GM04504 (cell line): ENCODE measurements at regions not wholly inside any gene's neighbourhood (a gene's known extent, or its start where the extent isn't known, plus 50 kb on each side); places are given as distances from the start of the nearest gene placed in this dataset.
"Not testable (repeated sequence)": the region's sequence is repeated elsewhere in the genome, so short reads cannot be mapped to it uniquely, and the experiment has no call there.

Experiments
- DNase-seq: peaks from one replicate; pipeline ENCODE4 v3.0.0-alpha.2; 2012; ENCODE audit warnings: low read depth

DNA sequence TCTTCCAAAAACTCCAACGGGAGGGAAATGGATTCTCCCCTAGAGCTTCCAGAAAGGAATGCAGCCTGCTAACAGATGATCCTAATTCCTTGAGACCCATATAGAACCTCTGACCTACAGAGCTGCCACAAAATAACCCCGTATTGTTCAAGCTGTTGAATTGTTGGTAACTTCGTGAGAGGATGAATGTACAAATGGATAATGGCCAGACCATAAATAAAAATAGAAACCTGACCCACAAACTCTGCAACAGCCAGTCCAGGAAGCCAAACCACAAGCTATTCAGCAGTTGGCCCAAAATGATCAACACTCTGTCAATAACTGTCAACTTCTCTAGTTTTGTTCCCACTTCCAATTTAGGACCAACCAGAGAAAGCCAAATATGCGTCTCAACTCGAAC is 414.0 kb upstream of the ZNF717 start:
- no peak for DNase-seq

DNA sequence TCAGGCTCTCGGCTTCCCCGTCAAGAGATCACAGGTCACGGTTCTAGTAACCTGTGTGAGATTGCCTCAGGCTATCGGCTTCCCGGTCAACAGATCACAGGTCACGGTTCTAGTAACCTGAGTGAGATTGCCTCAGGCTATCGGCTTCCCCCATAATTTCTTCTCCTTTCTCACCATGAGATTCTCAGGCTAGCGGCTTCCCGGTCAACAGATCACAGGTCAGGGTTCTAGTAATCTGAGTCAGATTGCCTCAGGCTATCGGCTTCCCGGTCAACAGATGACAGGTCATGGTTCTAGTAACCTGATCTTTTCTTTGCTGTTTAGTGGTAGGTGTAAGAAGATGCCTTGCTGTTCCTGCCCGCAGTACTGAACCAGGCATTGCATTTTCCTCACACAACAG is 418.2 kb upstream of the ZNF717 start:
- no peak for DNase-seq

DNA sequence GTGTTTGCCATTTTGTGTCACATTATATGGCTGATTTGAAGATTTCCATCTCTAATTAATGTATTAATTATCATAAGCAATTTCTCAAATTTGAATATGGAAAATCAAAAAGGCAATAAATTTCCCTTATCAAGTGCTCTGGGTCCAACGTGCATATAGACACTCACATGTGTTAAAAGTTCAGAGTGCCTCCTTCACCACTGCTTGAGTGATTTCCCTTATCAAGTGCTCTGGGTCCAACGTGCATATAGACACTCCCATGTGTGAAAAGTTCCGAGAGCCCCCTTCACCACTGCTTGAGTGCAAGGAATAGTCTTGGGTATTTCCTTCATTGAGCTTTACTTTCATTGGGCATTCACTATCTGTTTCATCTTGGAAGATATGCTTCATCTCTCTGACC is 421.0 kb upstream of the ZNF717 start:
- DNase-seq, result no peak

DNA sequence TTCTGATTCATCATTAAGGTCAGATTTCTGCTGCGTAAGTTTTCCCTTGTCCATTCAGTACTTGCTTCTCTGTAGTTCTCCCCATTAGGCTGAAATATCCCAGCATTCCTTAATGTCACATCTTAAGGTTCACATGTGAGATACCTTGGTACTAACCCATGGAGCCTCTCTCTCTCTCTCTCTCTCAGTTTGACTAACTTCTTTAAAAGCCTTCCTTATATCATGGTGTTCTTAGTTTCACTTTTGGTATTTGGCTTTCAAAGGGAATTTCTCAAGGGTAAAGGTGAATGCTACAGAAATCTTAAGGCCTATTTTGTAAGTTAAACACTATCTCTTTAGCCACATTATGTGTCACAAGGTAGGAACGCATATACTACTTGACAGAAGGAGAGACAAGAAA is 427.3 kb upstream of the ZNF717 start:
- no peak for DNase-seq

DNA sequence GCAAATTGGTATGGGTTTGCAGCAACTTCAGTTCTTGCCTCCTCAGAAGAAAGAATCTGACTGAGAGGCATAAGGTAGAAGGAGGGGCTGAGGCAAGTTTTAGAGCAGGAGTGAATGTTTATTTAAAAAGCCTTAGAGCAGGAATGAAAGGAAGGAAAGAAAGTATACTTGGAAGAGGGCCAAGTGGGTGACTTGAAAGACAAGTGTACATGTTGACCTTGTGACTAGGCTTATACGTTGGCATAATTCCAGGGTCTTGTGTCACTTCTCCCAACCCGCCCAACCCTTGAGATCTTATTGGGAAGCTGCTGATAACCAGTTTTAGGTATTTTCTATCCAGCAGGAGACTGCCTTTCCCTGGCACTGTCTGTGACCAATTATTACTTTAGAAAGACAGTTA is 436.9 kb upstream of the ZNF717 start:
- no peak for DNase-seq

DNA sequence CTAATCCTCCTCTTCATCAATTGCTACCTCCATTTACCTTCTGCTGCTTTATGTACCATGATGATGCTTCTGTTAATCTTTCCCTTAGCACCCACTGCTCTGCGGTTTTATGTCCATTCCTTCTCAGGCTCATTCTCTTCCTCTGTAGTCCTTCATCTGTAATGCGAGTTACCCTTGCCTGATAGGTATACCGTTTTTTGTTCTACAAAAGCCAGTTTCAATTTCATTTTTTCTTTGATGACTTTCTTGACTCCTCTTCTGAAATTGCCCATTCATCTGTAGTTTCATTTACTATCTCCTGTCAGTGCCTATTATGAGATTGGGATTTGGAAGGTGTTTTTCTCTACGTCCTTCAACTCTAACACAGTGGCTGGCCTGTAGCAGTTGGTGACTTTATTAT is 445.9 kb upstream of the ZNF717 start:
- no peak for DNase-seq

DNA sequence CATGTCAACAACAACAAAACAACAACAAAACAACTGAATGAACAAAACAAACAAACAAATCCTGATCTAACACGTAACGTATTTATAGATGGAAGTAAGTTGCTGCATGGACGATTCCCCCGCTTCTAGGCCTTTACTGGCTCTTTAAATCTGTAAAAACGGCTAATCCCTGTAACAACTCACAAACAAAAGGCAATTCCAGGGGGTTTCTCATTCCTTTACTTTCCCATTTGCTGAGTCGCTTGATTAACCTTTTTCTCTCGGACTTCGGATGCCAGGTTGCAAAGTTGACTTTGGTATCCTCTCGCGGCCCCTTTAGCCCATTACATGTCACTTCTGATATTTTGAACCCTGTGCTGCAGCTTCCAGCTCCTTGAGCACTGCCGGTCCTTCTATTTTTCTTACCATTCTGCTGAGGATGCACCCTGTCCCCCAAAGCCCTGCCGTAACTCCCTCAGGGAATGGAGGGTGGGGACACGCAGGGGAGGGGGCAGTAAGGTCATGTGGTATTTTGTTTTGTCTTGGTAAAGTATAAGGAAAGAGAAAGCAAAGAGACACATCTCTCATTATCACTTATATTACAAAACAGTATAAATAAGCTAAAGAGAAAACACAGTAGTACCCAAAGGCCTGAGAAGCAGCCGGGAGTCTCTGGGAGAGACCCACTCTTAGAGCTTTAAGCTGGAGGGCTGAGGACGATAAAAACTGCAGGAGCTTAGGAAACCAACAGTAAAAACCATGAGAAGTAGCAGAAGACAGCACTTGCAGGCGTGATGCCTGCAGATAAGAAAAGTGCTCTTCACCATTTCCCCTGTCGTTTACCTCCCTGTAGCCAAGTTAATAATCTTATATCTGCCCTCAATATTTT is 457.8 kb upstream of the ZNF717 start:
- DNase-seq, result no peak

DNA sequence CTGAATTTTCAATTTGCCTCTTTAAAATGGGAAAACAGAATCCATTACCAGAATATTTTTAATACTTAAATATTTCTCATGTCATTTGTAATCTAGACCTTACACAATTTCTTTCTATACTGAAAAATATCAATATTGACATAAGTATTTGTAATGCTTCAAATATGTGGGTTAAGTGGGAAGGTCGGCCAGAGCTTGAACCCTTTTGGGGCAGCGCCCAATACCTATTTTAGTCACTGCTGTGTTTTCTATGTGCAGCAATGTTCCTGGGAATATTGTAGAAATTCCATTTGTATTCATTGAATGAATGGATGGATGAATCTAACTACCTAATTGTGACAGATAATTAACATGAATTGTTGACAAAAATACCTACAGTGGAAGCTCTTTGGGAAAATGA is 459.7 kb upstream of the ZNF717 start:
- no peak for DNase-seq

DNA sequence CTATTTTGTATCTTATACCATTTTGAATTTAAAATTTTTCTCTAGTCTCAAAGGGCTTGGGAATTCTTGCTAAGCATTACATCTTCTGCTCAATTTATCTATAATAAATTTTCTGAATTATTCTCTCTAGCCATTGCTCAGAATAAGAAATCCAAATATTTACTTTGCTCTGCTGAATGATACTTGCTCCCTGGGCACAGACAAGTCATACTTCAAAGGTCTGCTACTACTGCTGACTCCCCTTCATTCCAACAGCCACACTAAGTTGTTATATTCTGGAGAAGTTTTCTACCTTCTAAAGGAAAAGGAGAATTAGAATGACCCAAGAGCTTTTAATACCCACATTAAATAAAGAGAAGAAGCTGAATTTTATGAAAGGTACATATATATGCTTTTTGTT is 460.3 kb upstream of the ZNF717 start:
- no peak for DNase-seq

DNA sequence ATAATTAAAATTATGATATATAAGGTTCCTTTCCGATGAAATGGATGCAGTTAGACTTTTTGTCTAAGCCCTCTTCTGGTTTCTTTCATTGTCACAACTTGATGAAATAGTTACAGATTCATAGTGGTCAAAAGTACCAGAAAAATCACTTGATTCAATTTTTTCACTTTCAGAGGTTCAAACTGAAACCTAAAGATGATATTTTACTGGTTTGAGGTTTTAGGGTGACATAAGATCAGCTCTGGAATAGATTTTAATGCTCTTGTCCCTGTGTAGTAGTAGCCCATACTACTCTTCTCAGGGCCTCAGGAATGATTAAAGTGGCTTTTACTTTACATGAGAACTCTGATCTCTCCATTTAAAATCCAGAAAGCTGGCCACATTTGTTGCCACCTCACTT is 479.1 kb upstream of the ZNF717 start:
- DNase-seq, result no peak

DNA sequence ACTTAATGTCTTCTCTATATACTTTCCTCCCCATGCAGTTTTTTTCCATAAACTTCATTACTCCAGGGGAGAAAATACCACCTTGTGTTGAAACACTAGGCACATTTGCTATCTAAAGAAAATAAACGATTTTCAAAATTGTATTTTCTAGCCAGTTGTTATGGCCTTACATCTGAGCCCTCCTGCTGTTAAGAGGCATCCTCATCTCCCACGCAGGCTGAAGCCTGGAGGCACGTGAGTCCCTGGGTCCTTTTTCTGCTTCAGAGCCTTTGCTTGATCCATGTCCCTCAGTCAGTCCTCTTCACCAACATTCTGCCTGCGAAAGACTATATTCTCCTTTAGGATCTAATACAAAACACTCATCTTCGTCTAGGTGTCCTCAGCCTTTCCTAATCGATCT is 479.6 kb upstream of the ZNF717 start:
- no peak for DNase-seq

DNA sequence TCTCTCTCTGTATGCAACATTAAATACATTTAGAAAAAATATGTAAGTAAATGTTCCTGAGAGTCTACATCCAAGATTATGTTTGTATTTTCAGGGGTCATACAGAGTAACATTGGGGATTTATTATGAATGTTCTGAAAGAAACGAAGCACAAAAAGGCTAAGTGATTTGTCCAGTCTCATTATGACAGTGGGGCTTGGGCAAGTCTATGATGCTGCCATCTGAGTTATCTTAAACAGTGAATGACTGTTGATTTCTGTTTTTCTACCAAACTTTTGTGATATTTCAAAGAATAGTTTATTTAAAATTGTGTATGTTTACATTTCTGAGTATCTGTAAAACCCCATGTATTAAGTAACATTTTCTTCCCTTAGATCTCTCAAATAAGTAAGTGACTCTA is 481.2 kb upstream of the ZNF717 start:
- no peak for DNase-seq

DNA sequence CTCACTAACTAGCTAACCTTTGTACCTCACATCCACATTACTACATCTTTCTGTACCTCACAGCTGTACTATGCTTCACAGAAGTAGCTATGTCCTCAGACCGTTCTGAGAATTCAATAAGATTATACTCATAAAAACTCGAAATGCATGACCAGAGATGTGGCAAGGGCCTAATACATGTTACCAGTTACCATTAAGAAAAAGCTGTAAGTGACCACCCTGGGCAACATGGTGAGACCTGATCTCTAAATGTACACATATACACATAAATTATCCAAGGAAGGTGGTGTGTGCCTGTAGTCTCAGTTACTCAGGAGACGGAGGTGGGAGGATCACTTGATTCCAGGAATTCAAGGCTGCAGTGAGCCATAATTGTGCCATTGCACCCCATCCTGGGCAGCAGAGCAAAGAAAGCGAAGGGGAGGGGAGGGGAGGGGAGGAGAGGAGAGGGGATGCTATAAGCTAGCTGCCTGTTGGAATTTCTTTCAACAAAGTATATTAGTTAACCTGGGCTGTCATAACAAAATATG is 482.6 kb upstream of the ZNF717 start:
- DNase-seq, result no peak

DNA sequence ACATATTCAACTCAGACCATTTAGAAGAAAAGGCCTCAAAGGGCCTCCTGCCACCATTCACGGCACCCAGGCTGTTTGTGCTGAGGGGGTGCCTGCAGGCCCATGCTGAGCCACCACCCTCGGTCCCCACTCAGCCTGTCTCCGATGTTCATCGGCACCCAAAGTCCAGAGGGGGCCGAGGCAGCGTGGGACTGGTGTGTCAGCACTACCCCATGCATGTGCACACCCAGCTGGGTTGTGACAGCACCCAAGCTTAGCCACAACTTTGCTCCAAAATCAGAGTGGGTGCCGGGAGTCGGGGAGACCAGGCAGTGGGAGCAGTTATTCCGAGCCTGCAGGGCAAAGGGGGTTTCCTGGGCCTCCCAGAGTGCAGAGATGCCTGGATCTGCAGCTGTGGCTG is 508.5 kb upstream of the ZNF717 start:
- no peak for DNase-seq

DNA sequence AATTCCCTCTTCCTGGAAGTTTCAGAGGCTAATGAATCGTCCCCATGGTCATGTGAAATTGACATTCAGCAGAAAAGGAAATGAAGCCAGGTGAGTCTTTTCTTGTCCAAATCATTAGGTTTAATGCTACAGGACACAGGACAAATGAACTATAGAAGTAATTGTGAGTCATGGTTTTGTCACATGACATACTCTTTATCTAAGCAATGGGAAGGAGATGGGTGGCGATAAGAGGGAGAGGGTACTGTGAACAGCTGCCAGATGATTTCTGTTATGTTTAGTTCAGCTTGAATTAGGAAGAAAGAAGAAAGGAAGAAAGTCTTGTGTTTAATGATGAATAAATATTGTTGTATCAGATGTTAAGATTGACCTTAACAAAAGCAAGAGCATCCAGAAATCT is 515.4 kb upstream of the ZNF717 start:
- no peak for DNase-seq

DNA sequence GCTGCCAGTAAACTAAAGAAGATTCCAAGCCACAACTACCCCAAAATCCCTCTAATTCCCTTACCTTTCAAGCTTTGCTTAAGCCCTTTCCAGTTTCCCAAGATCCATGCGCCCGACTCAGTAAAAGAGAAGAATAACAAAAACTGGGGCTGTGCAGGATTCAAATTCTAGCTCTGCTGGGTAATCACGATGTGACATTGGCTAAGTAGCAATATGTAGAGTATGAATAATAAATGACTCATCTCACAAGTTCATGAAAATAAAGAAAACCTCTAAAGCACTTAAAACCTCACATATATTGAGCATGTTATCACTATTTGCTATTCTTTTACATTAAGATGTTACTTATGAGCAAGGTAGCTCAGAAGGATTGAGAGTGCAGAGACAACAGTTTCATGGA is 522.2 kb upstream of the ZNF717 start:
- no peak for DNase-seq

DNA sequence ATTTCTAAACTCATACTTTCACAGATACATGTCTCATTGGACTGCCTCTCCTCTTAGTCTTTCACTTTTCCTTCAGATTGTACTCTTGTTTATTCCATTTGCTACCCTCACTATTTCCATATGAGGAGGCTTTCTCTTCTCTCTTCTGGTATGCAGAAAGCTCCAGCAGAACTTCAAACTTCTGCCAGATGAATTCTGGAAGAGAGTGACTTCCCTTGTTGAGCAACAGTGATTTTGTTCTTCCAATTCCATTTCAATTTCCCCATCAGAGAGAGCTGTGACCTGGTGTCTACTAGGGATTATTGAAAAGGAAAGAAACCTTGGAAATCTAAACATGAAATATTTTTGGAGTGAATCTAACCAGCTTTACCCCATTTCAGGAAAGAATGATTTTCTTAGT is 523.2 kb upstream of the ZNF717 start:
- DNase-seq, result peak; percentile 13

DNA sequence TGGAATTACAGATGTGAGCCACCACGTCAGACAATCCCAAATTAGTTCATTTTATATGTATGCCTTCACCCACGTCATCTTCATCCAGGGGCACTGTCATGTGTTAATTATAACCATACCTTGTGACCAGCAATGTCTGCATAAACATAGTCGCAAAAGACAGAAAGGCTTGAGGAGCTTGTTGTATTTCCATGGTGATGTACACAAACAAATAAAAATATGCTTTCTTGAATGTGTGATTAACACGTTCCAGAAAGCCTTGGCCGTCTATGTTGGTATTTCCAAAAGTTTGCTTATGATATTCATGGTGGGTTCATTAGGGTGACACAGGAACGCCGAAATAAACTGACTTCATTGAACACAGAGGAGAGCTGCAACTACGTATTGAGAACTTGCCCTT is 524.7 kb upstream of the ZNF717 start:
- no peak for DNase-seq

DNA sequence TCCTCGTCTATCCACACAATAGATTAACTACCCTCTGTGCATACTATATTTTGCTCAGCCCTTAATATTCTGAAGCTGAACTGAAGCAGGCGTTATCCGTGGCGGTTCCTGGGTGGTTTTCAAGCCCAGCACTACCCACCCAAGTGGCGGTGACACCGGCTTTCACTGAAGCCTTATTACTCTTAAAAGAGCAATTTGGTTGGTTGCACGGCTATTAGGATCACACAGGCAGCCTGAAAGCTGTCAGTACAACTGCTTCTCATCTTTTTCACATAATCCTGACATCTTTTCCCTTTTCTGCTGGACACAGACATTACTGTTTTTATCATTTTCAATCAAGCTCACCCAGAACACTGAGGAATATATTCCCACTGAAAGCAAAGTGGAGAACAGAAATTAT is 525.3 kb upstream of the ZNF717 start:
- DNase-seq, result no peak

DNA sequence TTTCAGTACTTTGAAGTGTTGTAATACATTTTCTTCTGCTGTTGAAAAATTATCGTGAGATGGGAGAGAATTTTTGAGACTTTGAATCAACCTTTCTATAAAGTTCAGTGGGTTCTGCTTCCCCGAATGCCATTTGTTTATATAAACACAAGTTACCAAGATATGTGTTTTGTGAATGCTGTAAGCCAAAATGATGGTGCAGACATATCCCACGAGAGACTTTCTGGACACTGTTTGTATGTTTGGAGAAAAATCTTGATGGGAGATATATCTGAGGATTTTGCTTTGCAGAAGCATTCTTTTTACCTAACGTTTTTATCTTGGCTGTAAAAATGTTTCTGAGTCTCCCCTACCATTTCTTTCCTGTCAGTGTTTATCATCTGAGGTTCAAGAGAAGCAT is 526.6 kb upstream of the ZNF717 start:
- no peak for DNase-seq

DNA sequence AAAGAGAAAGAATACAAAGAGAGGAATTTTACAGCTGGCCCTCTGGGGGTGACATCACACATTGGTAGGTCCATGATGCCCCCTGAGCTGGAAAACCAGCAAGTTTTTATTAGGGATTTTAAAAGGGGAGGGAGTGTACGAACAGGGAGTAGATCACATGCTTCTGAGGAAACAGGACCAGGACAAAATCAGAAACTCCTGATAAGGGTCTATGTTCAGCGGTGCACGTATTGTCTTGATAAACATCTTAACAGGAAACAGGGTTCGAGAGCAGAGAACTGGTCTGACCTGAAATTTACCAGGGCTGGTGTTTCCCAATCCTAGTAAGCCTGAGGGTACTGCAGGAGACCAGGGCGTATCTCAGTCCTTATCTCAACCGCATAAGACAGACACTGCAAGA is 530.6 kb upstream of the ZNF717 start:
- DNase-seq, result not testable (repeated sequence)

DNA sequence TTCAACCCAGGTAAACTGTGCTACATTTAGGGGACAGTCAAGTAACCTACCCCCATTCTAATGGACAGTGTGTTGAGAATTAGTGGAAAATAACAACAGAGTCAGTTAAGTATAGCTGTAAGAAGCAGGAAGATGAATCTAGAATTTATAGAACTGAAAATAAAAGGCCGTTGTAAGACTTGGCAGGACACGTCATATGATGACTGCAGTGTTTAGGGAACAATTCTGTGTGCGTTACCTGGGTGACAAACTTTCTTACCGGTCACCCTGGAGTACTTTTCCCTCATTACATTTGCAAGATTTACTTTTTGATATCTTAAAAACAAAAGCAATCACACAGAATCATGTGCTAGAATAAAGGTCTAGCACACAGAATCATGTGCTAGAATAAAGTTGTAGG is 536.3 kb upstream of the ZNF717 start:
- DNase-seq, result no peak

DNA sequence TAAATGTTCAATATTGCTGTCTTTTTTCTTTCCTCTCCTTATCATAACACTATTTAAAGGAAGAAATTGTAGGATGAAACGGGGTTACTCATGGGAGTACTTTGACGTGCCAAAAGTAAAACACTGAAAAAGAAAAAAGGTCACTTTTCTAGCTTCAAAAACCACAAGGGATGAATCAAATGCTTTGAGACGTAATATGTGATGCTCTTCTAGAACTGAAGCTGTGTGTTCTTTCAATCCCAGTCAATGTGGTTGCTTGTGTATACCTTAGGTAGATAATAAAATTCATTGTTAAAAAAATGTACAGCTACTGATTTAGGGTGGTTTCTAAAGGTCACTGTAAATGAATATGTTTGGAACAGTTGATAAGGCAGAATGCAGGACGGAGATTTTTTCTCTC is 538.8 kb upstream of the ZNF717 start:
- DNase-seq, result no peak

DNA sequence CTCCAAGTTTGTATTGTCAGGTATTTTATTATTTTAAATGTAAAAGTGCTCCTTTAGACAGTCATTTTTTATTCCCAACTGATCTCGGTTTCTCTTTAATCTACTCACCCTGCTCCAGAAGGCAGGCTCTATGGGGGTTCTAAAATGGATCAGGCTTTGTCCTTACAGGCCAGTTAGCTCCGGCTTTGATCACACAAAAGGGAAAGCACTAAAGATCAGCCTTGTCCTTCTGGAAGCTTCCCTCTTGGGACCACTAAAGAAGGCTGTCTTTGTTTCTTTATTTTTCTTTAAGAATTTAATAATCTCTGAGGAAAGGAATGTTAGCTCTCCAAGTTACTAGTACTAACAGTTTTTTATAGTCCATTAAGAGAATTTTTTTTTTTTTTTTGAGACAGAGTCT is 560.5 kb upstream of the ZNF717 start:
- no peak for DNase-seq
